Right lobe of liver (tissue), 4 donors: ENCODE measurements at regions not wholly inside any gene's neighbourhood (a gene's known extent, or its start where the extent isn't known, plus 50 kb on each side); places are given as distances from the start of the nearest gene placed in this dataset.

Experiments
- CTCF ChIP-seq, 4 donors: fragments of 200-600 bp in 3 of 4; fragments of 450-650 bp in 1 of 4; IDR thresholded peaks; one replicate each; pipeline versions ENCODE4 v1.5.1 to v1.8.0; 2016 to 2022; ENCODE audit warnings: antibody characterized with exemption in 4 of 4, mild to moderate bottlenecking in 2 of 4
- POLR2A ChIP-seq: fragments of 450-650 bp; IDR thresholded peaks from one replicate; pipeline ENCODE4 v1.6.1; 2017; ENCODE audit warnings: antibody characterized with exemption, mild to moderate bottlenecking
- donor health status: DM: no; HTN: no; CAD: no.
- donor health status: DM: no; HTN: no; CAD: no.
- donor health status: DM: no; HTN: yes; CAD: no.

- TF ChIP-seq POLR2A = no peak
- no peak for TF ChIP-seq CTCF (IDR thresholded peaks at IDR 0.05)
Observed at GRCh38 chr1:228650946-228651345, 84.3 kb upstream of the RHOU start.
